Type B pancreatic cell (in vitro differentiated cells): ENCODE measurements at regions not wholly inside any gene's neighbourhood (a gene's known extent, or its start where the extent isn't known, plus 50 kb on each side); places are given as distances from the start of the nearest gene placed in this dataset.

Experiments used
- DNase-seq: peaks from one replicate; pipeline ENCODE4 v3.0.0; 2021; ENCODE audit warnings: mixed read lengths; ENCODE audit not compliant: unreplicated experiment; ENCODE audit errors: extremely low spot score
- H3K27ac Mint-ChIP-seq: 2 replicates; pipeline ENCODE4 v1.8.0; 2021; ENCODE audit warnings: mild to moderate bottlenecking, mixed read lengths
- H3K27me3 Mint-ChIP-seq: 2 replicates; pipeline ENCODE4 v1.8.0; 2021; ENCODE audit warnings: mixed read lengths
- H3K36me3 Mint-ChIP-seq: 2 replicates; pipeline ENCODE4 v1.8.0; 2021; ENCODE audit warnings: mixed read lengths
- H3K4me1 Mint-ChIP-seq: one replicate; pipeline ENCODE4 v1.8.0; 2021; ENCODE audit warnings: mixed read lengths; ENCODE audit not compliant: unreplicated experiment
- H3K4me3 Mint-ChIP-seq: 2 replicates; pipeline ENCODE4 v1.8.0; 2021; ENCODE audit warnings: mild to moderate bottlenecking, mixed read lengths
- H3K9me3 Mint-ChIP-seq: 2 replicates; pipeline ENCODE4 v1.8.0; 2021; ENCODE audit warnings: mixed read lengths
- TF ChIP-seq, protein P1 (sequence below): fragments of 200-600 bp; sonication (generic); conservative IDR thresholded peaks from 2 replicates; pipeline ENCODE4 v1.5.0; 2021; ENCODE audit warnings: antibody characterized with exemption, mild to moderate bottlenecking

DNA sequence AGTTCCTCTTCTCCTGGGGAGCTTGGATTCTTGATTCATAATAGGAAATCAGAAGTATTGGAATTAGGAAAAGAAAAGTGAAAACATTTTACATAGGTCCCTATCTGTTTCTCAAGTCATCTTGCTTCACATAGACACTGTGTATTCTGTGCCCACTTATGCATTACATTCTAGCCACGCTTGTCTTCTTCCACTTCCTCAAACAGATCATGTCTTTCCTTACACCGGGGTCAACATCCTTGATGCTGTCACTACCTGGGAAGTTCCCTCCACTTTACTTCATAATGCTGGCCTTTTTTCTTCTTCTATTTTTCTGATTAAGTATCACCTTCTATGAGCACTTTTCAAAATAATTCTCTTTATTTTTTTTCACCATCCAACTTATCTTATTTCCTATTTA, 606.4 kb upstream of the CDH8 start:
- Mint-ChIP-seq H3K27ac (no peak overlapping the region), H3K36me3 (no peaks in the 10 kb centered on the region), H3K9me3 (no peaks in the 10 kb centered on the region), H3K4me3 (no peak overlapping the region), H3K4me1 (peaks cover 10% of the 10 kb centered on the region), H3K27me3 (no peaks in the 10 kb centered on the region)
- DNase-seq = no peak
- TF ChIP-seq, protein P1, sequence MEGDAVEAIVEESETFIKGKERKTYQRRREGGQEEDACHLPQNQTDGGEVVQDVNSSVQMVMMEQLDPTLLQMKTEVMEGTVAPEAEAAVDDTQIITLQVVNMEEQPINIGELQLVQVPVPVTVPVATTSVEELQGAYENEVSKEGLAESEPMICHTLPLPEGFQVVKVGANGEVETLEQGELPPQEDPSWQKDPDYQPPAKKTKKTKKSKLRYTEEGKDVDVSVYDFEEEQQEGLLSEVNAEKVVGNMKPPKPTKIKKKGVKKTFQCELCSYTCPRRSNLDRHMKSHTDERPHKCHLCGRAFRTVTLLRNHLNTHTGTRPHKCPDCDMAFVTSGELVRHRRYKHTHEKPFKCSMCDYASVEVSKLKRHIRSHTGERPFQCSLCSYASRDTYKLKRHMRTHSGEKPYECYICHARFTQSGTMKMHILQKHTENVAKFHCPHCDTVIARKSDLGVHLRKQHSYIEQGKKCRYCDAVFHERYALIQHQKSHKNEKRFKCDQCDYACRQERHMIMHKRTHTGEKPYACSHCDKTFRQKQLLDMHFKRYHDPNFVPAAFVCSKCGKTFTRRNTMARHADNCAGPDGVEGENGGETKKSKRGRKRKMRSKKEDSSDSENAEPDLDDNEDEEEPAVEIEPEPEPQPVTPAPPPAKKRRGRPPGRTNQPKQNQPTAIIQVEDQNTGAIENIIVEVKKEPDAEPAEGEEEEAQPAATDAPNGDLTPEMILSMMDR = no peak

DNA sequence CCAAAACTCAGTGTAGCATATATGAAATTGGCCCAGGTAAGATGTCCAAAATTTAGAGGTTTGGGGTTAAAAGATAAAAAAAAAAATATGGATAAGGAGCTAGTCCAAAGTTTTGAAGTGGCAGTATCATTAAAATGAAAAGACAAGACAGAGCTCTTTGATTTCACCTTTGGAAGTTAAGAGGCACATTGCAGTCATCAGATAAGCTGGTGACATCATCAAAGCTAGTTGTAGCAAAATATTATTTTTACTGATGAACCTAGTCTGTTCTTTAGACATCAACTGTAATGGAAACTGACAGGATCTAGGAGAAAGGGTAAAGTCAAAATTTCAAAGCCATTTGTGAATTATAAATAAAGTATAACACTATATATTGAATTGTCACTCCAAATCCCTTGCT, 603.7 kb upstream of the CDH8 start:
- DNase-seq = no peak
- no peaks in the 10 kb centered on the region for H3K9me3 Mint-ChIP-seq
- no peaks in the 10 kb centered on the region for H3K36me3 Mint-ChIP-seq
- TF ChIP-seq, protein P1 = no peak
- H3K27ac Mint-ChIP-seq = no peak overlapping the region
- H3K27me3 Mint-ChIP-seq = no peaks in the 10 kb centered on the region
- H3K4me3 Mint-ChIP-seq = no peak overlapping the region
- peaks cover 10% of the 10 kb centered on the region for H3K4me1 Mint-ChIP-seq

DNA sequence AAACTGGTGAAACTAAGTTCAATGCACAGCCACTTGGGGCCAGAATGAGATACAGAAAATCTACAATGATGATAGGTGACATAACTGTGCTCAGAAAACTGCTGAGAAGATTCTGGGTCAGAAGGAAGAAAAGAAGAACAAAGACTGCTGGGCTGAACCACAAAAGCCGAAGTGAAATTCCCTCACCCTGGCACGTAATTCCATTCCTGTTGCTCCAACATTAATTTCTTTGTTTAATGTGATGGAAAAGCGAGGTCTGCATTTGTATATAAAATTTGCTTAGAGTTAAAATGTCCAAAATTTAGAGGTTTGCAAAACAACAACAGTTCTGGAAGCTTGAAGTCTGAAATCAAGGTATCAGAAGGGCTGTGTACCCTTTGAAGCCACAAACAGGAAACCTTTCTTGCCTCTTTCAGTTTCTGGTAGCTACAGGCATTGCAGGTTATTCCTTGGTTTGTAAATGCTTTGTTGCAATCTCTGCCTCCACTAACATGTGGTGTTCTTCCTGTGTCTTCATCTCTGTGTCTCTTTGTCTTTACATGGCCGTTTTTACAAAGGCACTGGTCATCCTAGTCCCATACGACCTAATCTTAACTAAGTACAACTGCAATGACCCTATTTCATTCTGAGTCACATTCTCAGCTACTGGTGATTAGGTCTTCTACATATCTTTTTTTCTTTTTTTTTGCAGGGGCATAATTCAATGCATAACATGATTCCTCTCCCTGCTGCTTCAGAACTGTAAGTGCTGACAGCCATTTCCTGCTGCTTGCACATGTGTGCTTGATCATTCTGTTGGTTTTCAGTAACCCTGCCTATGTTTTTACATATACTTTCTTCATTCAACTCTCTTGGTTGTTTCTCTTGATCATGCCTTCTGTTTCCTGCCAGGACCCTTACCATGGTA, 603.0 kb upstream of the CDH8 start:
- Mint-ChIP-seq H3K9me3 (no peaks in the 10 kb centered on the region), H3K27ac (no peak overlapping the region), H3K27me3 (no peaks in the 10 kb centered on the region), H3K4me3 (no peak overlapping the region), H3K36me3 (no peaks in the 10 kb centered on the region), H3K4me1 (peaks cover 10% of the 10 kb centered on the region)
- no peak for DNase-seq
- TF ChIP-seq, protein P1 = peak; percentile 28

DNA sequence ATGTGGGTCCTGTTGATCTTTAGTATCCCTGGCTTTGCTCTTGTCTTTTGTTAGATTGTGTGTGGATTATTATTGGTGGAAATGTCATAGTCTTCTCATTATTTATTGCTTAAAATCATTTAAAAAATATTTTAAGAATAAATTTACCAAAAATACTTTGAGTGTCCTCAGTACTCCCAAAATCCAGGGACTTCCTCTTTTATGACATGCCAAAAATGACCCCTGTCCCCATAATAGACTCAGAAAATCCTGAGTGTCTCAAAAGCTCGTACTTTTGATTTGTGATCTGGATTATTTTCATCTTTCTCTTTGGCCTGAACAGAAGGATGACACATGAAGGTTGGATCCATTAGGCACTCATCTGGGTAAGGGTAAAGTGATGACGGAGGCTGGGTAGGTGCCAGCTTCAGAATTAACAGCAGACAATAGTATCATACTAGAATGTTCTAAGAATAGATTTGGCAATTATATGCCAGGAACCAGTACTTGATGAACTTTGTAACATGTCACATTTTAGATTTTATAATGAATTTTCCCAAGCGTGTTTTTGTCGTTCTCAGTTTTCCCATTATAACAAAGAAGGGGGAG, 602.2 kb upstream of the CDH8 start:
- H3K27ac Mint-ChIP-seq = no peak overlapping the region
- TF ChIP-seq, protein P1 = no peak
- H3K36me3 Mint-ChIP-seq = no peaks in the 10 kb centered on the region
- no peaks in the 10 kb centered on the region for H3K27me3 Mint-ChIP-seq
- no peak overlapping the region for H3K4me3 Mint-ChIP-seq
- H3K4me1 Mint-ChIP-seq = peaks cover 10% of the 10 kb centered on the region
- H3K9me3 Mint-ChIP-seq = no peaks in the 10 kb centered on the region
- no peak for DNase-seq

DNA sequence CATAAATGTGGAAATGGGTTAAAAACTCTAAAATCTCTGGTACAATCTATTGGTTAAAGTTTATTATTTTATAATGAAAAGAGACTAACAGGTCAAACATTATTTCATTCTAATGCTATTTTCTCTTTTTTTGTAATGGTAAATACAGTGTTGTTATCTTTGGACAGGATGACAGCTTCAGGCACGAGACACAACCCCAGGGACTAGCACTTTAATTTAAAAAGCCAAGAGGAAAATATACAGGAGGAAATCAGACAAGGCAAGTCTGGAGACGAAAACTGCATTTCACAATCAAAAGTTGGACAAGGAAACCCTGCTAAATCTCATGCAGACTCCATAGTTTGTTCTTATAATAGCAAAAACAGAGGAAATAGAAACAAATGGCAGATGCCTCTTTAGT, 589.1 kb upstream of the CDH8 start:
- TF ChIP-seq, protein P1 = no peak
- no peaks in the 10 kb centered on the region for H3K36me3 Mint-ChIP-seq
- H3K27ac Mint-ChIP-seq = no peak overlapping the region
- no peaks in the 10 kb centered on the region for H3K9me3 Mint-ChIP-seq
- no peak overlapping the region for H3K4me3 Mint-ChIP-seq
- H3K27me3 Mint-ChIP-seq = no peaks in the 10 kb centered on the region
- H3K4me1 Mint-ChIP-seq = peaks cover 6% of the 10 kb centered on the region
- no peak for DNase-seq
